MM.1S (cell line): ENCODE measurements at regions not wholly inside any gene's neighbourhood (a gene's known extent, or its start where the extent isn't known, plus 50 kb on each side); places are given as distances from the start of the nearest gene placed in this dataset.

Source experiments
- EZH2phosphoT487 ChIP-seq: fragments of 300-600 bp; sonication (generic); IDR thresholded peaks from 2 replicates; pipeline ENCODE4 v1.6.1; 2018; ENCODE audit warnings: antibody characterized with exemption, low read length
- TF ChIP-seq, protein P1 (sequence below): fragments of 300-600 bp; sonication (generic); IDR thresholded peaks from 2 replicates; pipeline ENCODE4 v1.5.1; 2016; ENCODE audit warnings: antibody characterized with exemption, low read length, mixed read lengths

DNA sequence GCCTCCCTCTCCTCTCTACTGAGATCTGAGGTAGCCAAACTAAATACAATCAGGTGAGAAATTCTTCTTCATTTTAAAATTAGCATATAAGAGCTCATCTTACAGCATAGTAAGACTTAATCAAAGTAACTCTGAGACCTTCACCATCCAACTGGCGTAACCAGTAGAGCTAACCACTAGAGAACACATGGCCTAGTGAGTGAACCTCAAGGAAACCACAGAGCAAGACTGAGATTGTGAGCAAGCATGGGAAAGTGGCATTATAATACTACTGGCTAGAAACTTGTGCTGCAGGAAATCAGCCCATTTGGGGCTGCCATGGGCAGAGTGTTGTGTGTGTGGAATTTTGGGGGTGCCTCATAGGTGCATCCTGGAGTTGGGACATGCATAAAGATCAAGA lies 61.1 kb upstream of the SPHKAP start:
- TF ChIP-seq EZH2phosphoT487 = no peak
- TF ChIP-seq, protein P1, sequence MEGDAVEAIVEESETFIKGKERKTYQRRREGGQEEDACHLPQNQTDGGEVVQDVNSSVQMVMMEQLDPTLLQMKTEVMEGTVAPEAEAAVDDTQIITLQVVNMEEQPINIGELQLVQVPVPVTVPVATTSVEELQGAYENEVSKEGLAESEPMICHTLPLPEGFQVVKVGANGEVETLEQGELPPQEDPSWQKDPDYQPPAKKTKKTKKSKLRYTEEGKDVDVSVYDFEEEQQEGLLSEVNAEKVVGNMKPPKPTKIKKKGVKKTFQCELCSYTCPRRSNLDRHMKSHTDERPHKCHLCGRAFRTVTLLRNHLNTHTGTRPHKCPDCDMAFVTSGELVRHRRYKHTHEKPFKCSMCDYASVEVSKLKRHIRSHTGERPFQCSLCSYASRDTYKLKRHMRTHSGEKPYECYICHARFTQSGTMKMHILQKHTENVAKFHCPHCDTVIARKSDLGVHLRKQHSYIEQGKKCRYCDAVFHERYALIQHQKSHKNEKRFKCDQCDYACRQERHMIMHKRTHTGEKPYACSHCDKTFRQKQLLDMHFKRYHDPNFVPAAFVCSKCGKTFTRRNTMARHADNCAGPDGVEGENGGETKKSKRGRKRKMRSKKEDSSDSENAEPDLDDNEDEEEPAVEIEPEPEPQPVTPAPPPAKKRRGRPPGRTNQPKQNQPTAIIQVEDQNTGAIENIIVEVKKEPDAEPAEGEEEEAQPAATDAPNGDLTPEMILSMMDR = no peak
